OCI-LY7 (cell line): ENCODE measurements at regions not wholly inside any gene's neighbourhood (a gene's known extent, or its start where the extent isn't known, plus 50 kb on each side); places are given as distances from the start of the nearest gene placed in this dataset.

Experiments used
- BruUV-seq: library from RNA; stranded (reverse); fragments of 400-500 nt; replicated peaks from 2 replicates; lab custom pipeline; 2021; lab: Mats Ljungman, UMichigan
- CTCF ChIA-PET: fragments of 300-600 bp; sonication (Branson Sonifier 250); formaldehyde crosslinking; loops from one replicate; lab custom pipeline; 2022; ENCODE audit warnings: antibody characterized with exemption; ENCODE audit not compliant: unreplicated experiment; lab: Charles Lee
- POLR2A ChIA-PET: fragments of 300-600 bp; sonication (Branson Sonifier 250); formaldehyde crosslinking; loops from one replicate; lab custom pipeline; 2022; ENCODE audit warnings: antibody characterized with exemption; lab: Charles Lee
- DNase-seq: peaks from one replicate; pipeline ENCODE4 v3.0.0-alpha.2; 2015; ENCODE audit warnings: low spot score
- H2AFZ ChIP-seq: fragments of 200-600 bp; sonication (generic), shearing (Covaris generic); 2 replicates; pipeline ENCODE4 v1.6.1; 2014; ENCODE audit warnings: mild to moderate bottlenecking, antibody characterized with exemption, low read length, moderate library complexity
- H3K27ac ChIP-seq: fragments of 200-600 bp; sonication (generic); 2 replicates; pipeline ENCODE4 v1.5.1; 2014; ENCODE audit warnings: mixed run types, low read depth, mild to moderate bottlenecking, moderate library complexity, low read length, inconsistent platforms; ENCODE audit not compliant: poor library complexity, severe bottlenecking
- H3K36me3 ChIP-seq: fragments of 200-600 bp; sonication (generic); 2 replicates; pipeline ENCODE4 v1.6.1; 2014; ENCODE audit warnings: mild to moderate bottlenecking, antibody characterized with exemption, low read length, moderate library complexity, mixed read lengths; ENCODE audit not compliant: insufficient read depth
- H3K4me1 ChIP-seq: fragments of 200-600 bp; sonication (generic); 2 replicates; pipeline ENCODE4 v1.5.1; 2014; ENCODE audit warnings: mild to moderate bottlenecking, low read length; ENCODE audit not compliant: insufficient read depth, poor library complexity, severe bottlenecking
- H3K4me2 ChIP-seq: fragments of 200-600 bp; sonication (generic); 2 replicates; pipeline ENCODE4 v1.6.1; 2014; ENCODE audit warnings: mild to moderate bottlenecking, low read length
- H3K4me3 ChIP-seq: fragments of 200-600 bp; sonication (generic); 2 replicates; pipeline ENCODE4 v1.5.1; 2014; ENCODE audit warnings: mild to moderate bottlenecking, low read depth, low read length; ENCODE audit not compliant: poor library complexity, severe bottlenecking
- H3K79me2 ChIP-seq: fragments of 200-600 bp; sonication (generic); 2 replicates; pipeline ENCODE4 v1.6.1; 2016; ENCODE audit warnings: low read depth, mild to moderate bottlenecking, low read length, moderate library complexity, mixed read lengths; ENCODE audit not compliant: insufficient read depth
- H3K9me2 ChIP-seq: fragments of 200-600 bp; sonication (generic); 2 replicates; pipeline ENCODE4 v1.6.1; 2016; ENCODE audit warnings: mild to moderate bottlenecking, low read length, mixed read lengths; ENCODE audit not compliant: insufficient read depth
- H3K9me3 ChIP-seq: fragments of 200-600 bp; sonication (generic); 2 replicates; pipeline ENCODE4 v1.6.1; 2014; ENCODE audit warnings: mild to moderate bottlenecking, mixed run types, low read length, mixed read lengths
- H4K20me1 ChIP-seq: fragments of 200-600 bp; sonication (generic); 2 replicates; pipeline ENCODE4 v1.6.1; 2014; ENCODE audit warnings: mild to moderate bottlenecking, antibody characterized with exemption, low read length, moderate library complexity, mixed read lengths; ENCODE audit not compliant: insufficient read depth
- CTCF ChIP-seq: fragments of 200-600 bp; sonication (generic); conservative IDR thresholded peaks from 2 replicates; pipeline ENCODE4 v1.5.1; 2014; ENCODE audit warnings: mild to moderate bottlenecking, antibody characterized with exemption, low read length, moderate library complexity, mixed read lengths
- EZH2phosphoT487 ChIP-seq: fragments of 200-600 bp; sonication (generic); IDR thresholded peaks from 2 replicates; pipeline ENCODE4 v1.6.1; 2018; ENCODE audit warnings: low read depth, borderline replicate concordance, mild to moderate bottlenecking, mixed run types, antibody characterized with exemption, low read length, moderate library complexity, mixed read lengths
- intact Hi-C: fragments of 100-400 bp; cut with micrococcal nuclease; formaldehyde crosslinking; loops from one replicate; pipeline ENCODE4 v1.10.0; 2022; ENCODE audit not compliant: unreplicated experiment

- BruUV-seq = no TSS peak
- no peak overlapping the region for H3K27ac ChIP-seq
These were observed 122.7 kb upstream of the HS3ST5 start for GRCh38 chr6:114465511-114465910.

DNA sequence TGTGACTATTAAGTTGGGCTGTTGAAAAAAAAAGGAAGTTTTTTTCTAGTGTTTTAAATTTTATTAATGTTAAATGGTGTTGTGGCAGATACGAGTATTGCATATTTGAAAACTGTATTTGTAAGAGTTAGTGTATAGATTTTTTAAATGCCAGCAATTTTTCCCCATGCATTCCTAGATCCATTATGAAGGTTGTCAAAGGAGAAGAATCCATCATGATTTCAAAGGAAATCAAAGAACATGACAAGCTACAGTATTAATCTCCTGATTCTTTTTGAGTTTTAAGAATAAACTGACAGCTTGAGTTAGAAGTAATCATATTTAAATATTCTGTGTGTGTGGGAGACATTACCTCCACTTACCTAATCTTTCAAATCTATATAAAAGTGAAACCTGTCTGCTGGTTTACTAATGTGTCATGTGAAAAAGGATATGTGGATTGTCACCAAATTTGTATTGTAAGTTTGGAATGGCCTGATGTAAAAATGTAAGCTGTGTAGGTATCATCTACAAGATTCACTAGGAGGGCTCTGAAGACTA lies 111.0 kb upstream of the HS3ST5 start:
- Histone ChIP-seq H3K4me3 (no peak overlapping the region), H3K9me3 (no peaks in the 10 kb centered on the region), H3K4me2 (no peak overlapping the region), H2AFZ (no peak overlapping the region), H3K36me3 (no peaks in the 10 kb centered on the region), H3K27ac (no peak overlapping the region), H4K20me1 (no peaks in the 10 kb centered on the region), H3K79me2 (no peaks in the 10 kb centered on the region), H3K4me1 (no peaks in the 10 kb centered on the region), H3K9me2 (no peaks in the 10 kb centered on the region)
- BruUV-seq = no TSS peak
- ChIA-PET POLR2A (no interaction called here), CTCF (no interaction called here)
- DNase-seq = no peak
- TF ChIP-seq EZH2phosphoT487 = no peak
- no peak for TF ChIP-seq CTCF
- intact Hi-C loops = no loop called here

More at GRCh38 chr6:114465511-114465910, 122.7 kb upstream of the HS3ST5 start:
- no peak overlapping the region for H3K4me3 ChIP-seq
- CTCF ChIA-PET = no interaction called here
- H3K9me3 ChIP-seq = no peaks in the 10 kb centered on the region
- no peak overlapping the region for H2AFZ ChIP-seq
- intact Hi-C loops = no loop called here
- TF ChIP-seq CTCF (no peak), EZH2phosphoT487 (no peak)
- POLR2A ChIA-PET = interaction anchor here (0.8 kb wide), 1 partner anchor 9 kb away, joined by 3 read pairs; no protein-coding TSS in a partner anchor
- H3K4me1 ChIP-seq = no peaks in the 10 kb centered on the region
- no peaks in the 10 kb centered on the region for H4K20me1 ChIP-seq
- no peaks in the 10 kb centered on the region for H3K36me3 ChIP-seq
- DNase-seq = no peak
- H3K4me2 ChIP-seq = no peak overlapping the region
- H3K9me2 ChIP-seq = no peaks in the 10 kb centered on the region
- H3K79me2 ChIP-seq = no peaks in the 10 kb centered on the region

GRCh38 chr6:114452785-114453401 lies 110.1 kb upstream of the HS3ST5 start:
- Histone ChIP-seq H3K79me2 (no peaks in the 10 kb centered on the region), H3K4me2 (no peak overlapping the region), H3K4me1 (no peaks in the 10 kb centered on the region), H3K27ac (no peak overlapping the region), H3K9me3 (no peaks in the 10 kb centered on the region), H3K4me3 (no peak overlapping the region), H3K36me3 (no peaks in the 10 kb centered on the region), H3K9me2 (no peaks in the 10 kb centered on the region), H4K20me1 (no peaks in the 10 kb centered on the region), H2AFZ (no peak overlapping the region)
- ChIA-PET CTCF (no interaction called here), POLR2A (no interaction called here)
- TF ChIP-seq CTCF (no peak), EZH2phosphoT487 (no peak)
- no TSS peak for BruUV-seq
- DNase-seq = no peak
- intact Hi-C loops = no loop called here
